Vagina (tissue), 2 donors: ENCODE measurements at regions not wholly inside any gene's neighbourhood (a gene's known extent, or its start where the extent isn't known, plus 50 kb on each side); places are given as distances from the start of the nearest gene placed in this dataset.

Experiments used
- POLR2A ChIP-seq, 2 donors: fragments of 450-650 bp; IDR thresholded peaks; one replicate each; pipeline ENCODE4 v1.6.1; 2017; ENCODE audit warnings: antibody characterized with exemption in 2 of 2, mild to moderate bottlenecking in 2 of 2, moderate library complexity in 2 of 2
- POLR2AphosphoS5 ChIP-seq, 2 donors: sonication (generic); formaldehyde crosslinking; IDR thresholded peaks; one replicate each; pipeline ENCODE4 v1.9.0; 2017; ENCODE audit warnings: antibody characterized with exemption in 2 of 2, mild to moderate bottlenecking in 2 of 2, low read depth in 1 of 2; ENCODE audit not compliant: insufficient read depth in 1 of 2
- TF ChIP-seq, protein P1 (sequence below), 3 experiments: fragments of 450-650 bp in 2 of 3; fragments of 200-600 bp in 1 of 3; sonication (generic) in 1 of 3; IDR thresholded peaks; one replicate each; pipeline ENCODE4 v1.5.1; 2017 to 2019; ENCODE audit warnings: antibody characterized with exemption in 3 of 3, mild to moderate bottlenecking in 2 of 3, moderate library complexity in 2 of 3

DNA sequence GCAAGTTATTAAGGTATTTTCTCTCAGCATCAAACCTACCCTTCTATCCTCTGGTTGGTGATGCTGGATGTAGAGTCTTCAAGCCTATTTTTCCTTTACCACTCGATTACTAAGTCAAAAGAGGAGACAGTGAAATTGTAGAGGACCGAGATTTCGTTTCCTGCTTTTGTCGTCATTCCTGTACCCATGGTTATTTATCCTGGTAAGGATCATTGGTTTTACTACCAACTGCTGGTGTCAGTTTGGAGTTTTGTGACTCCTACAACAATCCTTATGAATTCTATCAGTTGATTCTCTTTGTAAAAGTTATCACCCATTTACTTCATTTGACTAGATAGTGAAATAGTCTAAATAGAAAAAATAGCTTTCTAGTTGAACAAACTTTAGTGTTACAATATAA lies 2028.2 kb upstream of the ACO1 start:
- TF ChIP-seq, protein P1, sequence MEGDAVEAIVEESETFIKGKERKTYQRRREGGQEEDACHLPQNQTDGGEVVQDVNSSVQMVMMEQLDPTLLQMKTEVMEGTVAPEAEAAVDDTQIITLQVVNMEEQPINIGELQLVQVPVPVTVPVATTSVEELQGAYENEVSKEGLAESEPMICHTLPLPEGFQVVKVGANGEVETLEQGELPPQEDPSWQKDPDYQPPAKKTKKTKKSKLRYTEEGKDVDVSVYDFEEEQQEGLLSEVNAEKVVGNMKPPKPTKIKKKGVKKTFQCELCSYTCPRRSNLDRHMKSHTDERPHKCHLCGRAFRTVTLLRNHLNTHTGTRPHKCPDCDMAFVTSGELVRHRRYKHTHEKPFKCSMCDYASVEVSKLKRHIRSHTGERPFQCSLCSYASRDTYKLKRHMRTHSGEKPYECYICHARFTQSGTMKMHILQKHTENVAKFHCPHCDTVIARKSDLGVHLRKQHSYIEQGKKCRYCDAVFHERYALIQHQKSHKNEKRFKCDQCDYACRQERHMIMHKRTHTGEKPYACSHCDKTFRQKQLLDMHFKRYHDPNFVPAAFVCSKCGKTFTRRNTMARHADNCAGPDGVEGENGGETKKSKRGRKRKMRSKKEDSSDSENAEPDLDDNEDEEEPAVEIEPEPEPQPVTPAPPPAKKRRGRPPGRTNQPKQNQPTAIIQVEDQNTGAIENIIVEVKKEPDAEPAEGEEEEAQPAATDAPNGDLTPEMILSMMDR (IDR thresholded peaks at IDR 0.05): no peak
- TF ChIP-seq POLR2AphosphoS5 (IDR thresholded peaks at IDR 0.05; ENCODE audit: insufficient read depth in 1 of 2, low read depth in 1 of 2): no peak
- no peak for TF ChIP-seq POLR2A (IDR thresholded peaks at IDR 0.05)
